Keratinocyte (primary cell): ENCODE measurements at regions not wholly inside any gene's neighbourhood (a gene's known extent, or its start where the extent isn't known, plus 50 kb on each side); places are given as distances from the start of the nearest gene placed in this dataset.

Experiments
- DNase-seq: peaks from one replicate; pipeline ENCODE4 v3.0.0-alpha.2; 2011; ENCODE audit warnings: low read depth, missing footprints, low spot score
- FAIRE-seq: peaks from 2 replicates; lab custom pipeline; 2011; peaks lifted over from hg19 to GRCh38; lab: Jason Lieb, UNC
- H2AFZ ChIP-seq: 2 replicates; pipeline ENCODE4 v1.6.0; 2012; ENCODE audit warnings: low read length, control low read depth, inconsistent platforms; ENCODE audit not compliant: control insufficient read depth
- H3K27ac ChIP-seq: 2 replicates; pipeline ENCODE4 v1.5.1; 2011; ENCODE audit warnings: low read length; ENCODE audit not compliant: control insufficient read depth, insufficient read depth
- H3K27me3 ChIP-seq: 3 replicates; pipeline ENCODE4 v1.6.0; 2011; ENCODE audit warnings: low read length; ENCODE audit not compliant: control insufficient read depth, insufficient read depth; ENCODE audit errors: extremely low read depth
- H3K36me3 ChIP-seq, 2 experiments: 2 replicates in 1 of 2; 3 replicates in 1 of 2; pipeline ENCODE4 v1.5.1; 2011; ENCODE audit warnings: low read length in 2 of 2, mild to moderate bottlenecking in 1 of 2; ENCODE audit not compliant: control insufficient read depth in 2 of 2, insufficient read depth in 2 of 2; ENCODE audit errors: extremely low read depth in 1 of 2
- H3K4me1 ChIP-seq: 3 replicates; pipeline ENCODE4 v1.5.1; 2011; ENCODE audit warnings: low read length; ENCODE audit not compliant: control insufficient read depth, insufficient read depth; ENCODE audit errors: extremely low read depth
- H3K4me2 ChIP-seq: 3 replicates; pipeline ENCODE4 v1.6.0; 2011; ENCODE audit warnings: low read depth, low read length; ENCODE audit not compliant: control insufficient read depth, insufficient read depth; ENCODE audit errors: extremely low read depth
- H3K4me3 ChIP-seq, 3 experiments: fragments of 200-600 bp in 1 of 3; sonication (generic) in 1 of 3; 2 replicates in 2 of 3; 3 replicates in 1 of 3; pipeline ENCODE4 v1.5.1; 2011 to 2016; ENCODE audit warnings: low read length in 3 of 3, mild to moderate bottlenecking in 3 of 3, control low read depth in 2 of 3, inconsistent platforms in 1 of 3, low read depth in 1 of 3, mixed read lengths in 1 of 3, mixed run types in 1 of 3, moderate library complexity in 1 of 3; ENCODE audit not compliant: control insufficient read depth in 2 of 3, insufficient read depth in 2 of 3; ENCODE audit errors: extremely low read depth in 1 of 3
- H3K79me2 ChIP-seq: 2 replicates; pipeline ENCODE4 v1.6.0; 2012; ENCODE audit warnings: low read length; ENCODE audit not compliant: control insufficient read depth, insufficient read depth
- H3K9ac ChIP-seq: 3 replicates; pipeline ENCODE4 v1.6.0; 2011; ENCODE audit warnings: low read length; ENCODE audit not compliant: control insufficient read depth, insufficient read depth; ENCODE audit errors: extremely low read depth
- H3K9me1 ChIP-seq: 3 replicates; pipeline ENCODE4 v1.6.0; 2011; ENCODE audit warnings: low read length; ENCODE audit not compliant: control insufficient read depth, insufficient read depth; ENCODE audit errors: extremely low read depth
- H3K9me3 ChIP-seq: 2 replicates; pipeline ENCODE4 v1.5.1; 2012; ENCODE audit warnings: low read depth, low read length; ENCODE audit not compliant: control insufficient read depth
- H4K20me1 ChIP-seq: 3 replicates; pipeline ENCODE4 v1.6.0; 2011; ENCODE audit warnings: low read length; ENCODE audit not compliant: control insufficient read depth, insufficient read depth; ENCODE audit errors: extremely low read depth
- EZH2 ChIP-seq: IDR thresholded peaks from one replicate; pipeline ENCODE4 v1.6.1; 2012; ENCODE audit warnings: inconsistent platforms, mild to moderate bottlenecking, low read length, moderate library complexity
- dilution Hi-C: fragments of 300-500 bp; cut with MboI; formaldehyde crosslinking; loops from one replicate; pipeline ENCODE4 v1.7.0; 2020; ENCODE audit warnings: low sequenced_read_pairs; ENCODE audit not compliant: extremely low pct_ligation_motif_present
- TF ChIP-seq, protein P1 (sequence below), 3 experiments: IDR thresholded peaks in 1 of 3; conservative IDR thresholded peaks in 1 of 3; optimal IDR thresholded peaks in 1 of 3; 2 replicates in 2 of 3; 3 replicates in 1 of 3; pipeline versions ENCODE3 to v1.5.1; 2011; ENCODE audit warnings: low read length in 3 of 3, mild to moderate bottlenecking in 3 of 3, moderate library complexity in 2 of 3, control low read depth in 1 of 3, inconsistent platforms in 1 of 3; ENCODE audit not compliant: insufficient read depth in 2 of 3; ENCODE audit errors: extremely low read depth in 1 of 3

DNA sequence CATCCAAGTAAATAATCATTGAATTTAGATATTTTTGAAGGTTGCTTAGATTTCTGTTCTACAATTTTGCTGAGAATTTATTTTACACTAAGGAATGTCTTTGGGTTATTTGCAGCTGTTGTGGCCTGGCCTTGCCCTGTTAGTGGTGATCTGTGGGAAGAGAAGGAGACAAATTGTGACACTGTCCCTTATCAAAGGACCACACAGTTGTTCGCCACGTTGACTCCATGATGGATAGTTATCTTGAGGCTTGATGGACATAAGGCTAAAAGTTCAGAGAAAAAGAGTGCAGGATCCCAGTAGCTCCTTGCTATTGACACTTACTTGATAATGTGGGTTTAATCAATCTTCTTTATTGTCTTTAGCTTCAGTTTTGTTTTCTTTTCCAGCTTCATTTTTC lies 186.6 kb upstream of the MEF2C start:
- no peak for FAIRE-seq
- no peak for DNase-seq

DNA sequence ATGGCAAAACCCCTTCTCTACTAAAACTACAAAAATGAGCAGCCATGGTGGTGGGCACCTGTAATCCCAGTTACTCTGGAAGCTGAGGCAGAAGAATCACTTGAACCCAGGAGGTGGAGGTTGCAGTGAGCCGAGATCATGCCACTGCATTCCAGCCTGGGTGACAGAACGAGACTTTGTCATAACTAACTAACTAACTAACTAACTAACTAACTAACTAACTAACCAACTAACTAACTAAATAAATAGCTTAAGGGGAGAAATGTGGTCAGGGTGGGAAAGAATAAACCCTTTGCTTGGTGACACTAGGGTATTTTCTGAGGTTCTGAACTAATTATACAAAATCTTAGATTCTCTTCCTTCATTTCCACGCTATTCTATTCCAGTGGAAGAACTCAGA lies 184.4 kb upstream of the MEF2C start:
- Histone ChIP-seq H3K36me3 (no peaks in the 10 kb centered on the region), H3K9ac (no peak overlapping the region), H2AFZ (no peak overlapping the region), H3K4me1 (no peaks in the 10 kb centered on the region), H3K4me3 (no peak overlapping the region), H3K27ac (no peak overlapping the region), H4K20me1 (no peaks in the 10 kb centered on the region), H3K9me1 (no peaks in the 10 kb centered on the region), H3K27me3 (no peaks in the 10 kb centered on the region), H3K4me2 (no peak overlapping the region), H3K79me2 (no peaks in the 10 kb centered on the region), H3K9me3 (no peaks in the 10 kb centered on the region)
- no peak for TF ChIP-seq EZH2
- TF ChIP-seq, protein P1, sequence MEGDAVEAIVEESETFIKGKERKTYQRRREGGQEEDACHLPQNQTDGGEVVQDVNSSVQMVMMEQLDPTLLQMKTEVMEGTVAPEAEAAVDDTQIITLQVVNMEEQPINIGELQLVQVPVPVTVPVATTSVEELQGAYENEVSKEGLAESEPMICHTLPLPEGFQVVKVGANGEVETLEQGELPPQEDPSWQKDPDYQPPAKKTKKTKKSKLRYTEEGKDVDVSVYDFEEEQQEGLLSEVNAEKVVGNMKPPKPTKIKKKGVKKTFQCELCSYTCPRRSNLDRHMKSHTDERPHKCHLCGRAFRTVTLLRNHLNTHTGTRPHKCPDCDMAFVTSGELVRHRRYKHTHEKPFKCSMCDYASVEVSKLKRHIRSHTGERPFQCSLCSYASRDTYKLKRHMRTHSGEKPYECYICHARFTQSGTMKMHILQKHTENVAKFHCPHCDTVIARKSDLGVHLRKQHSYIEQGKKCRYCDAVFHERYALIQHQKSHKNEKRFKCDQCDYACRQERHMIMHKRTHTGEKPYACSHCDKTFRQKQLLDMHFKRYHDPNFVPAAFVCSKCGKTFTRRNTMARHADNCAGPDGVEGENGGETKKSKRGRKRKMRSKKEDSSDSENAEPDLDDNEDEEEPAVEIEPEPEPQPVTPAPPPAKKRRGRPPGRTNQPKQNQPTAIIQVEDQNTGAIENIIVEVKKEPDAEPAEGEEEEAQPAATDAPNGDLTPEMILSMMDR (optimal IDR thresholded peaks at IDR 0.05 in 1 of 3, IDR thresholded peaks at IDR 0.05 in 1 of 3, conservative IDR thresholded peaks at IDR 0.05 in 1 of 3; ENCODE audit: extremely low read depth in 1 of 3, insufficient read depth in 2 of 3, low read length in 3 of 3) = no peak
- DNase-seq (no peak), FAIRE-seq (no peak)
- dilution Hi-C loops = no loop called here

More for the DNA sequence above, 186.6 kb upstream of the MEF2C start:
- no peak for TF ChIP-seq EZH2
- TF ChIP-seq, protein P1 (optimal IDR thresholded peaks at IDR 0.05 in 1 of 3, IDR thresholded peaks at IDR 0.05 in 1 of 3, conservative IDR thresholded peaks at IDR 0.05 in 1 of 3; ENCODE audit: extremely low read depth in 1 of 3, insufficient read depth in 2 of 3, low read length in 3 of 3) = no peak
- no peak overlapping the region for H3K4me2 ChIP-seq
- no peak overlapping the region for H3K9ac ChIP-seq
- dilution Hi-C loops = no loop called here
- no peaks in the 10 kb centered on the region for H3K36me3 ChIP-seq
- H3K4me3 ChIP-seq = no peak overlapping the region
- no peaks in the 10 kb centered on the region for H4K20me1 ChIP-seq
- no peaks in the 10 kb centered on the region for H3K9me3 ChIP-seq
- no peaks in the 10 kb centered on the region for H3K9me1 ChIP-seq
- no peaks in the 10 kb centered on the region for H3K4me1 ChIP-seq
- no peaks in the 10 kb centered on the region for H3K79me2 ChIP-seq
- H3K27me3 ChIP-seq = no peaks in the 10 kb centered on the region
- H3K27ac ChIP-seq = no peak overlapping the region
- no peak overlapping the region for H2AFZ ChIP-seq
